Left lung (tissue), 4 donors: ENCODE measurements at regions not wholly inside any gene's neighbourhood (a gene's known extent, or its start where the extent isn't known, plus 50 kb on each side); places are given as distances from the start of the nearest gene placed in this dataset.

ENCODE experiments used
- ATAC-seq: fragments of 200-7000 bp; cut with Tn5 transposase; one replicate; pipeline ENCODE4 v1.9.1; 2020; ENCODE audit warnings: moderate library complexity
- DNase-seq, 4 donors: peaks; one replicate each; pipeline ENCODE4 v3.0.0-alpha.2; 2013 to 2020
- H3K27ac ChIP-seq, 2 donors: fragments of 200-600 bp; sonication (generic) in 1 of 2; one replicate each; pipeline versions ENCODE4 v1.5.0 to v1.8.0; 2020 to 2021
- H3K27me3 ChIP-seq, 2 donors: fragments of 200-600 bp; sonication (generic) in 1 of 2; one replicate each; pipeline versions ENCODE4 v1.5.0 to v1.8.0; 2020 to 2021
- H3K36me3 ChIP-seq, 2 donors: fragments of 200-600 bp; sonication (generic) in 1 of 2; one replicate each; pipeline versions ENCODE4 v1.5.0 to v1.8.0; 2020 to 2021
- H3K4me1 ChIP-seq, 2 donors: fragments of 200-600 bp; one replicate each; pipeline ENCODE4 v1.8.0; 2021
- H3K4me3 ChIP-seq, 2 donors: fragments of 200-600 bp; sonication (generic) in 1 of 2; one replicate each; pipeline versions ENCODE4 v1.5.0 to v1.8.0; 2020 to 2021; ENCODE audit warnings: mild to moderate bottlenecking in 1 of 2
- H3K9me3 ChIP-seq, 2 donors: fragments of 200-600 bp; sonication (generic) in 1 of 2; one replicate each; pipeline versions ENCODE4 v1.5.0 to v1.8.0; 2020 to 2021
- intact Hi-C, 2 donors: fragments of 100-400 bp; cut with DNase I; formaldehyde crosslinking; loops; one replicate each; pipeline versions ENCODE4 v1.11.2 to v1.14.2; 2022
- TF ChIP-seq, protein P1 (sequence below), 2 donors: fragments of 200-600 bp; sonication (generic) in 1 of 2; IDR thresholded peaks; one replicate each; pipeline versions ENCODE4 v1.5.0 to v1.8.0; 2021; ENCODE audit warnings: antibody characterized with exemption in 2 of 2
- donor health status: DM: no; HTN: yes; CAD: no.
- donor health status: DM: no; HTN: no; CAD: no.

DNA sequence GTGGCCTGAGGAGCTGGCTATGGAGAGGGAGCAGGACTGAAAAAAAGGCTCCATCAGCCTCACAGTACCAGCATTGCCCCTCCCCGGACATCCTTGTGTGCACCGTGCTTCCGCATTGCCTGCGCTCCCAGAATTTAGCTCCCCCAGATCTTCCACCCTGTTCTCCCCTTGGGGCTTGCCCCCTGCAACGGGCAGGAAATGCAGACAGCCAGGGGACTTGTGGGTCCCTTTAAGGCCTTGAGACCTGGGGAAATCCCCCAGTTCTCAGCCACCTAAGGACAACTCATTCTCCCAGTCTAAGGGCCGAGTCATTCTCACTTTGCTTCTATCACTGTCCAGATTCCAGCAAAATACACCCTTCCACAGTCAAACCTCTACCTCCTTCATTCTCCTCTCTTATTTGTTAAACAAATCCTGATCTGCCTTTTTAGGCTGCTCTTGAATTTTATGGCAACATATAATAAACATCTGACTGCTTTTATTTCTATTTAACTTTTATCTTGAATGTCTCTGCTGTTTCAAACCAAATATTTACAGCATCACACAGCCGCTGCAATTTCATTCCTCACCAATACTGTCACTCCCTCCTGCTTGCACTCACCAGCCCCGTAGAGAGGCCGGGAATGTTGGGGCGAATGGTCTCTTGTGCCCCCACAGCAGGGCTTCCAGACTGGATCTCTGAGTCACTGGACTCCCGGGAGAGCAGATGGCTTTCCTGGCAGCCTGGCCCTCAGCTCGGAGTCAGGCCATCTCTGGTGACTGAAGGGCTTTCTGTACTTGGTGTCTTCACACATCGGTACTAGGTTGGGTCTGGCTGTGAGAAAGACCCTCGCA is 221.9 kb downstream of the TSHZ3 start:
- DNase-seq = peak in 1 of 4 donors; percentile 41
- ATAC-seq = peak; percentile 48
- TF ChIP-seq, protein P1, sequence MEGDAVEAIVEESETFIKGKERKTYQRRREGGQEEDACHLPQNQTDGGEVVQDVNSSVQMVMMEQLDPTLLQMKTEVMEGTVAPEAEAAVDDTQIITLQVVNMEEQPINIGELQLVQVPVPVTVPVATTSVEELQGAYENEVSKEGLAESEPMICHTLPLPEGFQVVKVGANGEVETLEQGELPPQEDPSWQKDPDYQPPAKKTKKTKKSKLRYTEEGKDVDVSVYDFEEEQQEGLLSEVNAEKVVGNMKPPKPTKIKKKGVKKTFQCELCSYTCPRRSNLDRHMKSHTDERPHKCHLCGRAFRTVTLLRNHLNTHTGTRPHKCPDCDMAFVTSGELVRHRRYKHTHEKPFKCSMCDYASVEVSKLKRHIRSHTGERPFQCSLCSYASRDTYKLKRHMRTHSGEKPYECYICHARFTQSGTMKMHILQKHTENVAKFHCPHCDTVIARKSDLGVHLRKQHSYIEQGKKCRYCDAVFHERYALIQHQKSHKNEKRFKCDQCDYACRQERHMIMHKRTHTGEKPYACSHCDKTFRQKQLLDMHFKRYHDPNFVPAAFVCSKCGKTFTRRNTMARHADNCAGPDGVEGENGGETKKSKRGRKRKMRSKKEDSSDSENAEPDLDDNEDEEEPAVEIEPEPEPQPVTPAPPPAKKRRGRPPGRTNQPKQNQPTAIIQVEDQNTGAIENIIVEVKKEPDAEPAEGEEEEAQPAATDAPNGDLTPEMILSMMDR (IDR thresholded peaks at IDR 0.05) = no peak
- Histone ChIP-seq H3K27me3 (no peaks in the 10 kb centered on the region), H3K4me1 (no peaks in the 10 kb centered on the region), H3K9me3 (no peaks in the 10 kb centered on the region), H3K36me3 (no peaks in the 10 kb centered on the region), H3K27ac (no peak overlapping the region), H3K4me3 (no peak overlapping the region)
- intact Hi-C loops = no loop called here

DNA sequence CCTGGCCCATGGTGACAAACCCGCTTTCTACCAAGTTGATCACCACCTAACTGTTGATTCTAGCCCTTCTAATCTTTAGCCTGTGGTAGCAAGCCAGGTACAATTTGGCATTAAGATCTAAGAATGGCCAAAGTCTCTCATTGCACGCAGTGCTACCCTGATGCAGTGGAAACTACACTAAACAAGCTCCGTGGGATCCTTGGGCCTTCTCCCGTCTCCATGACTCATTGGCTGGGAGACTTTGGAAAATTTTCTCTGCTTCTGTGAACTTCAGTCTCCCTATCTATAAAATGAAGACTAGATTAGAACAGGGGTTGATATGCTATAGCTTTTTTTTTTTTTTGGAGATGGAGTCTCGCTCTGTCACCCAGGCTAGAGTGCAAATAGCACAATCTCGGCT is 223.0 kb downstream of the TSHZ3 start:
- ATAC-seq (no peak), DNase-seq (no peak)
- intact Hi-C loops = no loop called here
- Histone ChIP-seq H3K27me3 (no peaks in the 10 kb centered on the region), H3K36me3 (no peaks in the 10 kb centered on the region), H3K27ac (no peak overlapping the region), H3K4me3 (no peak overlapping the region), H3K9me3 (no peaks in the 10 kb centered on the region), H3K4me1 (no peaks in the 10 kb centered on the region)
- TF ChIP-seq, protein P1 (IDR thresholded peaks at IDR 0.05) = no peak

DNA sequence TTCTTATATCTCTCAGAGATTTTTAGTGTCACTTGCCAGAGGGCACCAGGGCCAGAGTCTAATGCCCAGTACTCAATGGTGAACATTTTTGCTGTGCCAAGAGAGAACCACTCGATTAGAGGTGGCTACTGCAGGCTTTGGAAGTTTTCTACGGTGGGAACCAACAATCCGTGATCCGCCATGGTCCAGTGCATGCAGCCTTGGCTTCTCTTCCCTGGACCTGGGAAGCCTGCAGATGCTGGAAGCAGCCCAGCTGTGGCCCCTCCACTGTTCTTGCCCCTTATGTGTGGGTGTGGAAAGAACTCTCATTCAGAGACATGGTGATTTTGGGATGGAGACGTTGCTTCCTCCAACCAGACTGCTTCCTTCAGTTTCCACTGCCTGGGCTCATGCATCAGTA is 224.2 kb downstream of the TSHZ3 start:
- H3K9me3 ChIP-seq = no peaks in the 10 kb centered on the region
- no peaks in the 10 kb centered on the region for H3K27me3 ChIP-seq
- ATAC-seq = no peak
- H3K4me3 ChIP-seq = no peak overlapping the region
- H3K27ac ChIP-seq = no peak overlapping the region
- H3K4me1 ChIP-seq = no peaks in the 10 kb centered on the region
- H3K36me3 ChIP-seq = no peaks in the 10 kb centered on the region
- TF ChIP-seq, protein P1 (IDR thresholded peaks at IDR 0.05) = no peak
- DNase-seq = no peak
- intact Hi-C loops = no loop called here

DNA sequence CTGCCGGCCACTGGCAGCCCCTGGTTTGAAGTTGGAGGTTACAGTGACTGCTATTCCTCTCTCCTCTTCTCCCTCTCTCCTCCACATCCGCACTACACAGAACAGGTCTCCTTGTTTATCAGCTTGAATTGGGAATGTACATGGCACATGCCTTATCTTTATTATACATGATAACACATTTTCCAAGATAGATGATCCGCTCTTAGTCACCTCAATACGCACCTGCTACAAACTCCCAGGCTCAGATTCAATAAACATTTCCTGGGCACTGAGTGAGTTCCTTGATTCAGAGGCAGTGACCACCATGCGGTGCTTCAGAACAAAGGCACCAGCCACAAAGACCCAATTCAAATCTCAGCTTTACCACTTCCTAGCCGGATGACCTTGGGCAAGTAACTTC is 227.7 kb downstream of the TSHZ3 start:
- no peaks in the 10 kb centered on the region for H3K36me3 ChIP-seq
- H3K4me1 ChIP-seq = no peaks in the 10 kb centered on the region
- H3K4me3 ChIP-seq = no peak overlapping the region
- TF ChIP-seq, protein P1 (IDR thresholded peaks at IDR 0.05) = no peak
- intact Hi-C loops = no loop called here
- DNase-seq = no peak
- no peak for ATAC-seq
- H3K27ac ChIP-seq = no peak overlapping the region
- H3K27me3 ChIP-seq = no peaks in the 10 kb centered on the region
- no peaks in the 10 kb centered on the region for H3K9me3 ChIP-seq

DNA sequence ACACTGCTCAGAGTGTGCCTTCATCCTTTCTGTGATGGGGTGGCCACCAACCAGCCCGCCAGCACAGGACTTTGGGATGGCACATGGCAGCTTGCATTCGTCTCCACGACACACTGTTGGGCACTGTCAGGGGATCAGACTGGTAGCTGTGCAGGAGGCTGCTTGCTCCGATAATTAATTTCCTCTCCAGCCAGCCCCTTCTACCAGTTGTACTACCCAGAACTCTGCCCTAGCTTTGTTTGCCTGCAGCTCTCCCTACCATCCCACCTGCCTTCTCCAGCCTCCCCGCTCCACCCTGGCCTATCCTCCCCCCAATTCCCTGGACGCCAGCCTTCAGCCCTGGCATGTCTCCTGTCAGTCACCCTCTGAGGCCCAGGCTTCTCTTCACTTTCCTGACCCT is 228.3 kb downstream of the TSHZ3 start:
- DNase-seq (no peak), ATAC-seq (no peak)
- TF ChIP-seq, protein P1 (IDR thresholded peaks at IDR 0.05) = no peak
- intact Hi-C loops = no loop called here
- H3K27ac ChIP-seq = no peak overlapping the region
- no peaks in the 10 kb centered on the region for H3K9me3 ChIP-seq
- H3K4me3 ChIP-seq = no peak overlapping the region
- H3K36me3 ChIP-seq = no peaks in the 10 kb centered on the region
- no peaks in the 10 kb centered on the region for H3K4me1 ChIP-seq
- no peaks in the 10 kb centered on the region for H3K27me3 ChIP-seq
